ENCODE measurements at regions not wholly inside any gene's neighbourhood (a gene's known extent, or its start where the extent isn't known, plus 50 kb on each side); places are given as distances from the start of the nearest gene placed in this dataset.

DNA sequence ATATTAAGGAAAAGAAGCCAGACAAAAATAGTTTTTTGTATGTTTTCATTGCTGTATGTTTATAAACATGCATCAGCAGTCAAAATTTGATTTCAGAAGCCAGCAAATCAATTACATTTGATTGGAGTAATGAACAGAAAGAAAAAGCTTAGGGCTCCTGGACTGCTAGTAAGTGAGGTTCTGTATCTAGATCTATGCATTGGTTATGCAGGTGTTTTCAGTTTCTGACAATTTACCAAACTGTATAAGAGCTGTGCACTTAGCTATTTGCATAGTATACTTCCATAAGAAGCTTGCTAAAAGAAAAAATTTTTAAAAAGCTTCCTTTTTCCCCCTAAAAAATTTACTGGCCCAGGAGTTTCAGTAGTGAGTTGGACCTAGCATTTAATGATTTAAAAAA lies 881.6 kb downstream of the PCDH7 start:
- no peak for DNase-seq (ENCODE audit: low spot score)
- no peaks in the 10 kb centered on the region for H3K4me1 ChIP-seq (ENCODE audit: insufficient read depth, low read length, poor library complexity, severe bottlenecking)
- CTCF ChIA-PET (ENCODE audit: unreplicated experiment) = no interaction called here
- H4K20me1 ChIP-seq (ENCODE audit: insufficient read depth, low read length) = no peaks in the 10 kb centered on the region
- POLR2A ChIA-PET = no interaction called here
- H3K27ac ChIP-seq (ENCODE audit: low read depth, low read length, poor library complexity, severe bottlenecking) = no peak overlapping the region
- H3K36me3 ChIP-seq (ENCODE audit: insufficient read depth, low read length) = no peaks in the 10 kb centered on the region
- no peaks in the 10 kb centered on the region for H3K79me2 ChIP-seq (ENCODE audit: insufficient read depth, low read depth, low read length)
- intact Hi-C loops (cut with micrococcal nuclease; ENCODE audit: unreplicated experiment) = no loop called here
- no peak overlapping the region for H2AFZ ChIP-seq (ENCODE audit: low read length)
- H3K4me2 ChIP-seq (ENCODE audit: low read length) = no peak overlapping the region
- no peaks in the 10 kb centered on the region for H3K9me2 ChIP-seq (ENCODE audit: insufficient read depth, low read length)
- no peak for TF ChIP-seq CTCF (conservative IDR thresholded peaks at IDR 0.05; ENCODE audit: low read length)
- no peak for TF ChIP-seq EZH2phosphoT487 (IDR thresholded peaks at IDR 0.05; ENCODE audit: borderline replicate concordance, low read depth, low read length)
- H3K4me3 ChIP-seq (ENCODE audit: low read depth, low read length, poor library complexity, severe bottlenecking) = no peak overlapping the region
- BruUV-seq (replicated peaks) = no TSS peak
- no peaks in the 10 kb centered on the region for H3K9me3 ChIP-seq (ENCODE audit: low read length)

DNA sequence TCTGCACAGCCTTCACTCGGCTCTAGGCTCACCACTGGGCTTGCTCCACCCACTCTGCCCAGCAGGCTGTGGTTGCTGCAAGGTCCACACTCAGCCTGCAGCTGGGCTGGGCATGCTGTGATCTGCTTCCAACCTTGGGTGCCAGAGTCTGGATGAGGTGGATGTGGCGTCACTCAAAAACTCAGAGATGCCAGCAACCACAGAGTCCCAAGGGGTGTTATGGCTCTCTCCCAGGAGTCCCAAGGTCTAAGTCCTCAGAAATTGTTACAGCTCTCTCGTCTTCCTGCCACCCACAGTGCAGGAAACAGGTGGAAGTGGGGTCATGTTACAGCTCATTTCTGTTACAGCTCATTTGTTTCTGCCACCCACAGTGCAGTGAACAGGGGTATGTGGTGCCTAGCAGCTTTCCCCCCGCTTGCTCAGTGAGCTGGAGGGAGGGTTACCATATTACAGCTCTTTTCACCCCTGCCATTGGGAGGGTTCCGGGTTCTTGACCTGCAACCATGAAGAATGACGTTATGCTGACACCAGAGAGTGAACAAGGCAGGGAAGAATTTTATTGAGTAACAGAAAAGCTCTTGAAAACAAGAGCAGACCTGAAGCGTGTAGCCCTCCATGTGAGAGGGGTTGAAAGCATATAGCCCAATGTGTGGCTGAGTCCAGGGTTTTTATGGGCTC lies 893.9 kb downstream of the PCDH7 start:
- Histone ChIP-seq H3K27ac (ENCODE audit: low read depth, low read length, poor library complexity, severe bottlenecking) (no peak overlapping the region), H3K9me3 (ENCODE audit: low read length) (0 out of 2 replicates have a peak, but pooled peaks cover 5% of the 10 kb centered on the region), H3K9me2 (ENCODE audit: insufficient read depth, low read length) (no peaks in the 10 kb centered on the region), H2AFZ (ENCODE audit: low read length) (no peak overlapping the region), H3K4me3 (ENCODE audit: low read depth, low read length, poor library complexity, severe bottlenecking) (no peak overlapping the region), H3K79me2 (ENCODE audit: insufficient read depth, low read depth, low read length) (no peaks in the 10 kb centered on the region), H3K4me1 (ENCODE audit: insufficient read depth, low read length, poor library complexity, severe bottlenecking) (no peaks in the 10 kb centered on the region), H3K4me2 (ENCODE audit: low read length) (no peak overlapping the region), H3K36me3 (ENCODE audit: insufficient read depth, low read length) (no peaks in the 10 kb centered on the region), H4K20me1 (ENCODE audit: insufficient read depth, low read length) (no peaks in the 10 kb centered on the region)
- intact Hi-C loops (cut with micrococcal nuclease; ENCODE audit: unreplicated experiment) = no loop called here
- no peak for TF ChIP-seq CTCF (conservative IDR thresholded peaks at IDR 0.05; ENCODE audit: low read length)
- no peak for TF ChIP-seq EZH2phosphoT487 (IDR thresholded peaks at IDR 0.05; ENCODE audit: borderline replicate concordance, low read depth, low read length)
- DNase-seq (ENCODE audit: low spot score) = no peak
- ChIA-PET POLR2A (no interaction called here), CTCF (ENCODE audit: unreplicated experiment) (no interaction called here)
- no TSS peak for BruUV-seq (replicated peaks)

DNA sequence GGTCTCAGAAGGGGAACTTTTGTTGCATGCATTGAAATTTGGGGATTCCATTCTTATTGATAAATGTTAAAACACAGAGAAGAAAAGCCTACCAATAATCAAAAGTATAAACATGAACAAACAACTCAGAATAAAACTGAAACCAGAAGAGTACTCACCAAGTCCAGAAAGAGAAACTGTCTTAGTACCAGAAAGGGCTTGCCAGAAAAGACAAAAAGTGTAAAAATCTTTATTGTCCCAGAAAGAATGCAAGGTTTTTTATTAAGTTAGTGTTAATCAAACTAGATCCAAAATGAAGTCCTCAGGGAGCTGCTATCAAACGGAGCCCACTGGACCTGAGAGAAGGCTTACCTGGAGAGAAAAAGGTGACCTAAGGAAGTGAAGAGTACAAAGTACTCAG lies 897.5 kb downstream of the PCDH7 start:
- no peak overlapping the region for H3K4me3 ChIP-seq (ENCODE audit: low read depth, low read length, poor library complexity, severe bottlenecking)
- no peak for DNase-seq (ENCODE audit: low spot score)
- H4K20me1 ChIP-seq (ENCODE audit: insufficient read depth, low read length) = no peaks in the 10 kb centered on the region
- H3K27ac ChIP-seq (ENCODE audit: low read depth, low read length, poor library complexity, severe bottlenecking) = no peak overlapping the region
- intact Hi-C loops (cut with micrococcal nuclease; ENCODE audit: unreplicated experiment) = no loop called here
- H3K9me3 ChIP-seq (ENCODE audit: low read length) = 0 out of 2 replicates have a peak, but pooled peaks cover 5% of the 10 kb centered on the region
- H3K36me3 ChIP-seq (ENCODE audit: insufficient read depth, low read length) = no peaks in the 10 kb centered on the region
- CTCF ChIA-PET (ENCODE audit: unreplicated experiment) = no interaction called here
- H2AFZ ChIP-seq (ENCODE audit: low read length) = no peak overlapping the region
- POLR2A ChIA-PET = no interaction called here
- TF ChIP-seq EZH2phosphoT487 (IDR thresholded peaks at IDR 0.05; ENCODE audit: borderline replicate concordance, low read depth, low read length) (no peak), CTCF (conservative IDR thresholded peaks at IDR 0.05; ENCODE audit: low read length) (no peak)
- H3K9me2 ChIP-seq (ENCODE audit: insufficient read depth, low read length) = no peaks in the 10 kb centered on the region
- BruUV-seq (replicated peaks) = no TSS peak
- no peaks in the 10 kb centered on the region for H3K79me2 ChIP-seq (ENCODE audit: insufficient read depth, low read depth, low read length)
- H3K4me1 ChIP-seq (ENCODE audit: insufficient read depth, low read length, poor library complexity, severe bottlenecking) = no peaks in the 10 kb centered on the region
- no peak overlapping the region for H3K4me2 ChIP-seq (ENCODE audit: low read length)
